ENCODE measurements at regions not wholly inside any gene's neighbourhood (a gene's known extent, or its start where the extent isn't known, plus 50 kb on each side); places are given as distances from the start of the nearest gene placed in this dataset.

DNA sequence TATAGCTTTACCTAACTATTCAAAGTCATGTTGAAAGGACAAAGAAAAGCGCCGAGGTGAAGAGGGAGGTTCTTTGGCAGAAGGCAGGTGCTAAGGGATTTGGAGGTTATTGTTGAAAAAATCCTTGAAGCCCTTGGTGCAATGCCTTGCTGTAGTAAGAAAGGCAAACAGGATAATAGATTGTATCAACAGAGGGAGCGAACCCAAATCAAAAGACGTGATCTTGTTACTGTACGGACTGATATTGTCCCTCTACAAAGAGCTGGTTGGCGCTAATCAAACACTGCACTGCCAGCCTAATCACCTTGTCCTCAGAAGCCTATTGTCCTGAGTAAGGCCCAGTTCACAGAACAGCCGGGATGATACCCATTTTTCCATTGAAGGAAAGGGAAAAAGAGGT lies 182.9 kb downstream of the ZIC3 start:
- H3K79me2 ChIP-seq (ENCODE audit: insufficient read depth, low read length) = no peaks in the 10 kb centered on the region
- DNase-seq (ENCODE audit: low read depth, low spot score) = no peak
- H2AFZ ChIP-seq (ENCODE audit: low read depth, low read length, poor library complexity, severe bottlenecking) = no peak overlapping the region
- intact Hi-C loops (cut with micrococcal nuclease) = no loop called here
- H3K9me3 ChIP-seq (ENCODE audit: control insufficient read depth in 1 of 2, insufficient read depth in 1 of 2, low read depth in 1 of 2, low read length in 2 of 2) = no peaks in the 10 kb centered on the region
- H3K9ac ChIP-seq (ENCODE audit: low read length) = no peak overlapping the region
- no peaks in the 10 kb centered on the region for H3K9me2 ChIP-seq (ENCODE audit: insufficient read depth)
- H3K36me3 ChIP-seq (ENCODE audit: control insufficient read depth in 1 of 2, insufficient read depth in 2 of 2, low read length in 2 of 2) = no peaks in the 10 kb centered on the region
- H3K4me3 ChIP-seq (replicated peaks in 1 of 2; ENCODE audit: low read depth in 1 of 2, low read length in 2 of 2) = no peak overlapping the region
- no peak overlapping the region for H3K27ac ChIP-seq (ENCODE audit: low read depth, low read length)
- H3K4me2 ChIP-seq (ENCODE audit: low read length) = no peak overlapping the region
- BruUV-seq (replicated peaks) = no TSS peak
- ATAC-seq = no peak
- no peaks in the 10 kb centered on the region for H3K27me3 ChIP-seq (ENCODE audit: insufficient read depth, low read length)
- CTCF ChIA-PET = no interaction called here
- POLR2A ChIA-PET = no interaction called here
- RAD21 ChIA-PET (ENCODE audit: low non-redundant PET in 1 of 2, low total read pairs in 2 of 2, uncharacterized antibody in 2 of 2, unreplicated experiment in 2 of 2) = no interaction called here
- H4K20me1 ChIP-seq (ENCODE audit: insufficient read depth) = no peaks in the 10 kb centered on the region
- no peak for TF ChIP-seq ELF1 (IDR thresholded peaks at IDR 0.05; ENCODE audit: borderline replicate concordance, low read depth)
- TF ChIP-seq FOSL1 (IDR thresholded peaks at IDR 0.05; ENCODE audit: low read depth) = no peak
- TF ChIP-seq ZFX (IDR thresholded peaks at IDR 0.05) = no peak
- TF ChIP-seq, protein P1, sequence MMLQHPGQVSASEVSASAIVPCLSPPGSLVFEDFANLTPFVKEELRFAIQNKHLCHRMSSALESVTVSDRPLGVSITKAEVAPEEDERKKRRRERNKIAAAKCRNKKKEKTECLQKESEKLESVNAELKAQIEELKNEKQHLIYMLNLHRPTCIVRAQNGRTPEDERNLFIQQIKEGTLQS (IDR thresholded peaks at IDR 0.05) = no peak
- TF ChIP-seq, protein P2, sequence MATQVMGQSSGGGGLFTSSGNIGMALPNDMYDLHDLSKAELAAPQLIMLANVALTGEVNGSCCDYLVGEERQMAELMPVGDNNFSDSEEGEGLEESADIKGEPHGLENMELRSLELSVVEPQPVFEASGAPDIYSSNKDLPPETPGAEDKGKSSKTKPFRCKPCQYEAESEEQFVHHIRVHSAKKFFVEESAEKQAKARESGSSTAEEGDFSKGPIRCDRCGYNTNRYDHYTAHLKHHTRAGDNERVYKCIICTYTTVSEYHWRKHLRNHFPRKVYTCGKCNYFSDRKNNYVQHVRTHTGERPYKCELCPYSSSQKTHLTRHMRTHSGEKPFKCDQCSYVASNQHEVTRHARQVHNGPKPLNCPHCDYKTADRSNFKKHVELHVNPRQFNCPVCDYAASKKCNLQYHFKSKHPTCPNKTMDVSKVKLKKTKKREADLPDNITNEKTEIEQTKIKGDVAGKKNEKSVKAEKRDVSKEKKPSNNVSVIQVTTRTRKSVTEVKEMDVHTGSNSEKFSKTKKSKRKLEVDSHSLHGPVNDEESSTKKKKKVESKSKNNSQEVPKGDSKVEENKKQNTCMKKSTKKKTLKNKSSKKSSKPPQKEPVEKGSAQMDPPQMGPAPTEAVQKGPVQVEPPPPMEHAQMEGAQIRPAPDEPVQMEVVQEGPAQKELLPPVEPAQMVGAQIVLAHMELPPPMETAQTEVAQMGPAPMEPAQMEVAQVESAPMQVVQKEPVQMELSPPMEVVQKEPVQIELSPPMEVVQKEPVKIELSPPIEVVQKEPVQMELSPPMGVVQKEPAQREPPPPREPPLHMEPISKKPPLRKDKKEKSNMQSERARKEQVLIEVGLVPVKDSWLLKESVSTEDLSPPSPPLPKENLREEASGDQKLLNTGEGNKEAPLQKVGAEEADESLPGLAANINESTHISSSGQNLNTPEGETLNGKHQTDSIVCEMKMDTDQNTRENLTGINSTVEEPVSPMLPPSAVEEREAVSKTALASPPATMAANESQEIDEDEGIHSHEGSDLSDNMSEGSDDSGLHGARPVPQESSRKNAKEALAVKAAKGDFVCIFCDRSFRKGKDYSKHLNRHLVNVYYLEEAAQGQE (IDR thresholded peaks at IDR 0.05; ENCODE audit: low read depth) = no peak
- no peak for TF ChIP-seq SP1 (IDR thresholded peaks at IDR 0.05; ENCODE audit: low read depth)
- no peak for TF ChIP-seq ZNF274 (IDR thresholded peaks at IDR 0.05; ENCODE audit: low read depth, low read length)
- no peak for TF ChIP-seq POLR2A (IDR thresholded peaks at IDR 0.05; ENCODE audit: borderline replicate concordance, extremely low read depth, insufficient read depth, insufficient read length)
- no peak for TF ChIP-seq SRF (IDR thresholded peaks at IDR 0.05; ENCODE audit: low read depth)
- TF ChIP-seq RAD21 (IDR thresholded peaks at IDR 0.05; ENCODE audit: low read depth) = no peak
- TF ChIP-seq EGR1 (IDR thresholded peaks at IDR 0.05; ENCODE audit: low read depth) = no peak
- TF ChIP-seq, protein P3, sequence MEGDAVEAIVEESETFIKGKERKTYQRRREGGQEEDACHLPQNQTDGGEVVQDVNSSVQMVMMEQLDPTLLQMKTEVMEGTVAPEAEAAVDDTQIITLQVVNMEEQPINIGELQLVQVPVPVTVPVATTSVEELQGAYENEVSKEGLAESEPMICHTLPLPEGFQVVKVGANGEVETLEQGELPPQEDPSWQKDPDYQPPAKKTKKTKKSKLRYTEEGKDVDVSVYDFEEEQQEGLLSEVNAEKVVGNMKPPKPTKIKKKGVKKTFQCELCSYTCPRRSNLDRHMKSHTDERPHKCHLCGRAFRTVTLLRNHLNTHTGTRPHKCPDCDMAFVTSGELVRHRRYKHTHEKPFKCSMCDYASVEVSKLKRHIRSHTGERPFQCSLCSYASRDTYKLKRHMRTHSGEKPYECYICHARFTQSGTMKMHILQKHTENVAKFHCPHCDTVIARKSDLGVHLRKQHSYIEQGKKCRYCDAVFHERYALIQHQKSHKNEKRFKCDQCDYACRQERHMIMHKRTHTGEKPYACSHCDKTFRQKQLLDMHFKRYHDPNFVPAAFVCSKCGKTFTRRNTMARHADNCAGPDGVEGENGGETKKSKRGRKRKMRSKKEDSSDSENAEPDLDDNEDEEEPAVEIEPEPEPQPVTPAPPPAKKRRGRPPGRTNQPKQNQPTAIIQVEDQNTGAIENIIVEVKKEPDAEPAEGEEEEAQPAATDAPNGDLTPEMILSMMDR (IDR thresholded peaks at IDR 0.05 in 2 of 3, conservative IDR thresholded peaks at IDR 0.05 in 1 of 3; ENCODE audit: borderline replicate concordance in 1 of 3, insufficient read depth in 1 of 3, low read depth in 2 of 3, low read length in 2 of 3) = no peak
- TF ChIP-seq EZH2 (IDR thresholded peaks at IDR 0.05) = no peak
- no peak for TF ChIP-seq EZH2phosphoT487 (IDR thresholded peaks at IDR 0.05; ENCODE audit: borderline replicate concordance)
- TF ChIP-seq, protein P4, sequence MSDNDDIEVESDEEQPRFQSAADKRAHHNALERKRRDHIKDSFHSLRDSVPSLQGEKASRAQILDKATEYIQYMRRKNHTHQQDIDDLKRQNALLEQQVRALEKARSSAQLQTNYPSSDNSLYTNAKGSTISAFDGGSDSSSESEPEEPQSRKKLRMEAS (IDR thresholded peaks at IDR 0.05) = no peak
- no peak for TF ChIP-seq YY1 (IDR thresholded peaks at IDR 0.05; ENCODE audit: extremely low read depth, insufficient replicate concordance, low read depth, low read length)
- no peak for TF ChIP-seq JUND (IDR thresholded peaks at IDR 0.05)
- TF ChIP-seq TCF7L2 (IDR thresholded peaks at IDR 0.05; ENCODE audit: borderline replicate concordance, extremely low read depth, insufficient read depth, insufficient read length) = no peak
- H3K4me1 ChIP-seq (ENCODE audit: control insufficient read depth in 1 of 2, insufficient read depth in 2 of 2, low read length in 2 of 2) = no peaks in the 10 kb centered on the region
